ENCODE measurements at regions not wholly inside any gene's neighbourhood (a gene's known extent, or its start where the extent isn't known, plus 50 kb on each side); places are given as distances from the start of the nearest gene placed in this dataset.

DNA sequence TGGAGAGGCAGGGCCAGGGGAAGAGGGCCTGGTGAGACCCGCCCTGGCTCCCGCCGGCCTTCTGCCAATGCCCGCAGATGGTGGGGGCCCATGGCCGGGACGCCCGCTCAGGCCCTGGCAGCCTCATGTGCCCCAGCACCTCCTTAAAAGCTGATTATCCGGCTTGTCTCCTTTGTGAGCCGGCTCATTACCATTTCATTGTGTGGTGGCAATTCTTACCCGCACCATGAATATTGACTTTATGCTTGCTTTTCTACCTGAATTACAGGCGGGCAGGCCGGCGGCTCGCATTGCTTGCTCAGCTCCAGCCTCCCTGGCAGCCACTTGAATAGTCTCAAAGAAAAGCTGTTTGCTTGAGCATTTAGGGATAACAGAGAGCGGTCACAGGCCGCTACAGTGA is 120.0 kb upstream of the JAG1 start:
- DNase-seq (ENCODE audit: low spot score) = no peak
- no peaks in the 10 kb centered on the region for H4K20me1 ChIP-seq (ENCODE audit: insufficient read depth, low read length)
- H3K36me3 ChIP-seq (ENCODE audit: insufficient read depth, low read length) = no peaks in the 10 kb centered on the region
- TF ChIP-seq EZH2phosphoT487 (IDR thresholded peaks at IDR 0.05; ENCODE audit: borderline replicate concordance, low read depth, low read length) = no peak
- TF ChIP-seq, protein P1, sequence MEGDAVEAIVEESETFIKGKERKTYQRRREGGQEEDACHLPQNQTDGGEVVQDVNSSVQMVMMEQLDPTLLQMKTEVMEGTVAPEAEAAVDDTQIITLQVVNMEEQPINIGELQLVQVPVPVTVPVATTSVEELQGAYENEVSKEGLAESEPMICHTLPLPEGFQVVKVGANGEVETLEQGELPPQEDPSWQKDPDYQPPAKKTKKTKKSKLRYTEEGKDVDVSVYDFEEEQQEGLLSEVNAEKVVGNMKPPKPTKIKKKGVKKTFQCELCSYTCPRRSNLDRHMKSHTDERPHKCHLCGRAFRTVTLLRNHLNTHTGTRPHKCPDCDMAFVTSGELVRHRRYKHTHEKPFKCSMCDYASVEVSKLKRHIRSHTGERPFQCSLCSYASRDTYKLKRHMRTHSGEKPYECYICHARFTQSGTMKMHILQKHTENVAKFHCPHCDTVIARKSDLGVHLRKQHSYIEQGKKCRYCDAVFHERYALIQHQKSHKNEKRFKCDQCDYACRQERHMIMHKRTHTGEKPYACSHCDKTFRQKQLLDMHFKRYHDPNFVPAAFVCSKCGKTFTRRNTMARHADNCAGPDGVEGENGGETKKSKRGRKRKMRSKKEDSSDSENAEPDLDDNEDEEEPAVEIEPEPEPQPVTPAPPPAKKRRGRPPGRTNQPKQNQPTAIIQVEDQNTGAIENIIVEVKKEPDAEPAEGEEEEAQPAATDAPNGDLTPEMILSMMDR (conservative IDR thresholded peaks at IDR 0.05; ENCODE audit: low read length) = no peak
- ChIA-PET POLR2A (no interaction called here), CTCF (ENCODE audit: unreplicated experiment) (interaction anchor here (0.6 kb wide), 1 partner anchor 162 kb away, joined by 3 read pairs; no protein-coding TSS in a partner anchor)
- H2AFZ ChIP-seq (ENCODE audit: low read length) = no peak overlapping the region
- no peak overlapping the region for H3K27ac ChIP-seq (ENCODE audit: low read depth, low read length, poor library complexity, severe bottlenecking)
- no TSS peak for BruUV-seq (replicated peaks)
- intact Hi-C loops (cut with micrococcal nuclease; ENCODE audit: unreplicated experiment) = no loop called here
- no peaks in the 10 kb centered on the region for H3K9me2 ChIP-seq (ENCODE audit: insufficient read depth, low read length)
- no peaks in the 10 kb centered on the region for H3K4me1 ChIP-seq (ENCODE audit: insufficient read depth, low read length, poor library complexity, severe bottlenecking)
- H3K79me2 ChIP-seq (ENCODE audit: insufficient read depth, low read depth, low read length) = no peaks in the 10 kb centered on the region
- no peak overlapping the region for H3K4me3 ChIP-seq (ENCODE audit: low read depth, low read length, poor library complexity, severe bottlenecking)
- no peak overlapping the region for H3K4me2 ChIP-seq (ENCODE audit: low read length)
- no peaks in the 10 kb centered on the region for H3K9me3 ChIP-seq (ENCODE audit: low read length)

DNA sequence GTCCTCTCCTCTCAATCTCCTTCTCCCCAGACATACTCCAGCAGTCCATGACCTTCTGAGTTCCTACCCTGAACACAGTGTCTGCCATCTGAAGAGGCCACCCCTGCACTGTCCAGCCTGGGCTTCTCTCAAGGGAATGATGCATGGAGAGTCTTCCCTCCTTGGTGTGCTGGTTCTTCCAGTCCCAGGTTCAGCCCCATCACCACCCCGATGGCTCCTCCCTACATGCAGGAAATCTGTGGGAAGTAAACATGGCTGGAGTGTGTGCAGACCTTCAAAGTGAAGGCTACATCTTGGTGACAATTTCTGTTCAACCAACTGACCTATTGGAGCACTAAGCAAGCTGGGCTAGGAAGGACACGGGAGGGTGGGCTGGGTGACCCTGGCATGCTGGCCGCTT is 121.0 kb upstream of the JAG1 start:
- Histone ChIP-seq H2AFZ (ENCODE audit: low read length) (no peak overlapping the region), H3K9me3 (ENCODE audit: low read length) (no peaks in the 10 kb centered on the region), H3K4me1 (ENCODE audit: insufficient read depth, low read length, poor library complexity, severe bottlenecking) (no peaks in the 10 kb centered on the region), H3K4me2 (ENCODE audit: low read length) (no peak overlapping the region), H3K36me3 (ENCODE audit: insufficient read depth, low read length) (no peaks in the 10 kb centered on the region), H3K9me2 (ENCODE audit: insufficient read depth, low read length) (no peaks in the 10 kb centered on the region), H3K4me3 (ENCODE audit: low read depth, low read length, poor library complexity, severe bottlenecking) (no peak overlapping the region), H4K20me1 (ENCODE audit: insufficient read depth, low read length) (no peaks in the 10 kb centered on the region), H3K27ac (ENCODE audit: low read depth, low read length, poor library complexity, severe bottlenecking) (no peak overlapping the region), H3K79me2 (ENCODE audit: insufficient read depth, low read depth, low read length) (no peaks in the 10 kb centered on the region)
- intact Hi-C loops (cut with micrococcal nuclease; ENCODE audit: unreplicated experiment) = no loop called here
- TF ChIP-seq, protein P1 (conservative IDR thresholded peaks at IDR 0.05; ENCODE audit: low read length) = no peak
- no peak for TF ChIP-seq EZH2phosphoT487 (IDR thresholded peaks at IDR 0.05; ENCODE audit: borderline replicate concordance, low read depth, low read length)
- CTCF ChIA-PET (ENCODE audit: unreplicated experiment) = interaction anchor here (0.5 kb wide), 1 partner anchor 160 kb away, joined by 3 read pairs; no protein-coding TSS in a partner anchor
- no TSS peak for BruUV-seq (replicated peaks)
- POLR2A ChIA-PET = no interaction called here
- DNase-seq (ENCODE audit: low spot score) = no peak

DNA sequence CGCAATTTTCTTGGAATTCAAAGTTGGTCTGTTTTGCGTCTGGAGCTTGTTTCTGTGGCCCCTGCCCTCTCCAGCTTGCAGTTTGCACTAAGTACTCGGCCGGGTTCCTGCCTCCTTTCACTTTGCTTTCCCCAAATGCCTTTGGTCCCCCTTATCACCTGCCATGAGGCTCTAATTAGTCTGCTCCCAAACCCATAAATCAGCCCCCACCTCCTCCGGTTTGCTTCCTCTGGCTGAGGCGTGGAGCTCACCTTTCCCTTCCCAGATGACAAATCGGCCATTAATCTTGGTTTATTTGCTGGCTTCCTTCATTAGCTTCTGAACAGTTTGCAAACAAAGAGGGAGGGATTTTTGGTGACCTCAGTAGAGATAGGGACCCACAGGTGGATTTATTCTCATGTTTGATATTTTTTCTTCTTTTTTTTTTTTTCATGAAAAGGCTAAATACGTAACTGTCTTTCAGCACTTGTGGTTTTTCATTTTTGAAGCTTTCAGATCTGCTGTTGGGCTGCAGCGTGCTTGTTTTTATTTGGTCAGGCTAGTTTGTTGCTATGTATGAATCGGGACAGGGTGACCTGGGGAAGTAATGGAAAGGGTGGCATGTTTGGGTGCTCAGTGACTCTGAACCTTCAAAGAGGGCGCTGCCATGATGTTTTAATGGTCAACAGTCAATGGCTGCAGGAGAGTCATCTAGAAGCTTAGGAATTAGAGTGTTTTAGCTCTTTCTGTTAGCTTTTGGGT is 121.7 kb upstream of the JAG1 start:
- ChIA-PET POLR2A (interaction anchor here (0.6 kb wide), 1 partner anchor 73 kb away, joined by 5 read pairs; no protein-coding TSS in a partner anchor), CTCF (ENCODE audit: unreplicated experiment) (no interaction called here)
- Histone ChIP-seq H3K4me3 (ENCODE audit: low read depth, low read length, poor library complexity, severe bottlenecking) (no peak overlapping the region), H3K27ac (ENCODE audit: low read depth, low read length, poor library complexity, severe bottlenecking) (no peak overlapping the region), H4K20me1 (ENCODE audit: insufficient read depth, low read length) (no peaks in the 10 kb centered on the region), H3K36me3 (ENCODE audit: insufficient read depth, low read length) (no peaks in the 10 kb centered on the region), H3K9me2 (ENCODE audit: insufficient read depth, low read length) (no peaks in the 10 kb centered on the region), H3K9me3 (ENCODE audit: low read length) (no peaks in the 10 kb centered on the region), H2AFZ (ENCODE audit: low read length) (no peak overlapping the region), H3K4me1 (ENCODE audit: insufficient read depth, low read length, poor library complexity, severe bottlenecking) (no peaks in the 10 kb centered on the region), H3K79me2 (ENCODE audit: insufficient read depth, low read depth, low read length) (no peaks in the 10 kb centered on the region), H3K4me2 (ENCODE audit: low read length) (no peak overlapping the region)
- intact Hi-C loops (cut with micrococcal nuclease; ENCODE audit: unreplicated experiment) = no loop called here
- TF ChIP-seq EZH2phosphoT487 (IDR thresholded peaks at IDR 0.05; ENCODE audit: borderline replicate concordance, low read depth, low read length) = no peak
- TF ChIP-seq, protein P1 (conservative IDR thresholded peaks at IDR 0.05; ENCODE audit: low read length) = no peak
- BruUV-seq (replicated peaks) = no TSS peak
- DNase-seq (ENCODE audit: low spot score) = no peak
